GM21737 (cell line): ENCODE measurements at regions not wholly inside any gene's neighbourhood (a gene's known extent, or its start where the extent isn't known, plus 50 kb on each side); places are given as distances from the start of the nearest gene placed in this dataset.

ENCODE experiments used
- ATAC-seq: cut with Tn5 transposase; IDR thresholded peaks from one replicate; pipeline ENCODE4 v1.9.1; 2021; ENCODE audit warnings: mild to moderate bottlenecking, moderate library complexity; ENCODE audit not compliant: unreplicated experiment

GRCh38 chr18:45303026-45303425 lies 312.2 kb upstream of the SLC14A2 start:
- no peak for ATAC-seq

GRCh38 chr18:45304558-45304957 lies 310.7 kb upstream of the SLC14A2 start:
- ATAC-seq, result no peak

GRCh38 chr18:45312555-45313126 lies 302.6 kb upstream of the SLC14A2 start:
- no peak for ATAC-seq

- ATAC-seq, result no peak
Measured at GRCh38 chr18:45316127-45316526, 299.1 kb upstream of the SLC14A2 start.

GRCh38 chr18:45317948-45318640 lies 297.2 kb upstream of the SLC14A2 start:
- no peak for ATAC-seq

- ATAC-seq, result no peak
Measured at GRCh38 chr18:45320724-45321123, 294.6 kb upstream of the SLC14A2 start.

- ATAC-seq, result no peak
Measured at GRCh38 chr18:45321520-45321919, 293.8 kb upstream of the SLC14A2 start.

- no peak for ATAC-seq
Measured at GRCh38 chr18:45322343-45322742, 292.9 kb upstream of the SLC14A2 start.

GRCh38 chr18:45324101-45324494 lies 291.2 kb upstream of the SLC14A2 start:
- no peak for ATAC-seq

GRCh38 chr18:45324495-45325113 lies 290.7 kb upstream of the SLC14A2 start:
- no peak for ATAC-seq

GRCh38 chr18:45325778-45326177 lies 289.5 kb upstream of the SLC14A2 start:
- no peak for ATAC-seq

- ATAC-seq, result no peak
Measured at GRCh38 chr18:45326505-45326904, 288.8 kb upstream of the SLC14A2 start.

GRCh38 chr18:45328296-45328695 lies 287.0 kb upstream of the SLC14A2 start:
- ATAC-seq, result no peak

GRCh38 chr18:45328811-45329210 lies 286.5 kb upstream of the SLC14A2 start:
- no peak for ATAC-seq

- ATAC-seq, result no peak
Measured at GRCh38 chr18:45329316-45329715, 286.0 kb upstream of the SLC14A2 start.

GRCh38 chr18:45330170-45330594 lies 285.1 kb upstream of the SLC14A2 start:
- ATAC-seq, result no peak

- ATAC-seq, result no peak
Measured at GRCh38 chr18:45332871-45333270, 282.4 kb upstream of the SLC14A2 start.

- ATAC-seq, result no peak
Measured at GRCh38 chr18:45334191-45334590, 281.1 kb upstream of the SLC14A2 start.

GRCh38 chr18:45335282-45336043 lies 279.8 kb upstream of the SLC14A2 start:
- ATAC-seq, result no peak

GRCh38 chr18:45336448-45336847 lies 278.8 kb upstream of the SLC14A2 start:
- ATAC-seq, result no peak

GRCh38 chr18:45337477-45337876 lies 277.8 kb upstream of the SLC14A2 start:
- no peak for ATAC-seq
